ENCODE measurements at regions not wholly inside any gene's neighbourhood (a gene's known extent, or its start where the extent isn't known, plus 50 kb on each side); places are given as distances from the start of the nearest gene placed in this dataset.

DNA sequence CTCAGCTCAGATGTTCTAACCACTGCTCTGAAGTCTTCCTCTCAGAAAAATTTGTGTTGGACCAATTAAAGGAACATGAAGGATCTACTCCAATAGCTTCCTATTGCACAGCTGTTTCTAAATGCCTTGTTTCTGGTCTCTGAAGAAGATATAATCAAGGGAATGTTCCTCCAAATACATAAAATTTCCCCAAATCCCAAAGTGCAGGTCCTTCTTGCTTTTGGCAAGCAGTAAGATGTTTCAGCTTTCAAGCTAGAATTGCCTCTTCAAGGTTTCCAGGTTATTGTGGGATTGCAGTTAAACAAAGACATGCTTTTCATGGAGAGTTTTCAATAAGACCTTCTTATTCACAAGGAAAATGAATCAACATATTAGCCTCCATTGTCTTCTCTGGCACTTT lies 574.5 kb upstream of the SLIT2 start:
- TF ChIP-seq, protein P1, sequence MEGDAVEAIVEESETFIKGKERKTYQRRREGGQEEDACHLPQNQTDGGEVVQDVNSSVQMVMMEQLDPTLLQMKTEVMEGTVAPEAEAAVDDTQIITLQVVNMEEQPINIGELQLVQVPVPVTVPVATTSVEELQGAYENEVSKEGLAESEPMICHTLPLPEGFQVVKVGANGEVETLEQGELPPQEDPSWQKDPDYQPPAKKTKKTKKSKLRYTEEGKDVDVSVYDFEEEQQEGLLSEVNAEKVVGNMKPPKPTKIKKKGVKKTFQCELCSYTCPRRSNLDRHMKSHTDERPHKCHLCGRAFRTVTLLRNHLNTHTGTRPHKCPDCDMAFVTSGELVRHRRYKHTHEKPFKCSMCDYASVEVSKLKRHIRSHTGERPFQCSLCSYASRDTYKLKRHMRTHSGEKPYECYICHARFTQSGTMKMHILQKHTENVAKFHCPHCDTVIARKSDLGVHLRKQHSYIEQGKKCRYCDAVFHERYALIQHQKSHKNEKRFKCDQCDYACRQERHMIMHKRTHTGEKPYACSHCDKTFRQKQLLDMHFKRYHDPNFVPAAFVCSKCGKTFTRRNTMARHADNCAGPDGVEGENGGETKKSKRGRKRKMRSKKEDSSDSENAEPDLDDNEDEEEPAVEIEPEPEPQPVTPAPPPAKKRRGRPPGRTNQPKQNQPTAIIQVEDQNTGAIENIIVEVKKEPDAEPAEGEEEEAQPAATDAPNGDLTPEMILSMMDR (IDR thresholded peaks at IDR 0.05), result no peak
- no peak for TF ChIP-seq POLR2A (IDR thresholded peaks at IDR 0.05)
